IPS-18c (cell line): ENCODE measurements at regions not wholly inside any gene's neighbourhood (a gene's known extent, or its start where the extent isn't known, plus 50 kb on each side); places are given as distances from the start of the nearest gene placed in this dataset.
"Not testable (repeated sequence)": the region's sequence is repeated elsewhere in the genome, so short reads cannot be mapped to it uniquely, and the experiment has no call there.

ENCODE experiments used
- H3K4me3 ChIP-seq: 2 replicates; pipeline ENCODE4 v1.7.0; 2013; ENCODE audit warnings: low read depth, mild to moderate bottlenecking, low read length, moderate library complexity; ENCODE audit not compliant: insufficient read depth
- H3K9me3 ChIP-seq: one replicate; pipeline ENCODE4 v1.6.1; 2013; ENCODE audit warnings: mild to moderate bottlenecking, low read length, moderate library complexity; ENCODE audit not compliant: control insufficient read depth, insufficient read depth

- no peaks in the 10 kb centered on the region for H3K9me3 ChIP-seq
- no peak overlapping the region for H3K4me3 ChIP-seq
Measured at GRCh38 chr2:44075541-44075940, 79.8 kb upstream of the LRPPRC start.

DNA sequence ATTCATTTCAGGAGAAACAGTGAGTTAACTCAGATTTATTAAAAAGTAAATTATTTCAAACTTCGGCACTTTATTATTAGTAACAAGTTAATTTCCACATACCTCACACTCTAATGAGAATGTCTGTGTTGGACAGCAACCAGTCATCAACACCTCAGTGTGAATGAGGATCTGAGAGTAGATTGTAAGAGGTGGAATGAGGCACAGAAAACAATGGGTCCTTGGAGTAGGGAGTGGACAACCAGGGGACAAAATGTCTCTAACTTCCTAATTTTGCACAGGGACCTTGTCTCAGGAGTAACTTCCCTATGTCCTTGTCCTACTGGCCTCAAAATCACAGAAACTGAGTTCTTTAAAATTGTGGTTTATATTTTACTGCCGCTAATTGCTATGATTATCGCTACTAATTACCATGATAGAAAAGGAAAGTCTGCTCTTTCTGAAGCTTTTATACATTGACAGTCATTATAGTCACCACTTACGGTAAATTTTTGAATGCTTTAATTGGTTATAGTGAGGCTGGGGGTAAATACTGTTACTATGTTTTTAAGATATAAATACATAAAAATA is 82.2 kb upstream of the LRPPRC start:
- no peaks in the 10 kb centered on the region for H3K9me3 ChIP-seq
- no peak overlapping the region for H3K4me3 ChIP-seq

- no peaks in the 10 kb centered on the region for H3K9me3 ChIP-seq
Measured at GRCh38 chr2:44079686-44080085, 83.9 kb upstream of the LRPPRC start.

GRCh38 chr2:44083054-44083453 is 85.6 kb upstream of the PPM1B start:
- no peaks in the 10 kb centered on the region for H3K9me3 ChIP-seq
- H3K4me3 ChIP-seq, result no peak overlapping the region

More at GRCh38 chr2:44079686-44080085, 83.9 kb upstream of the LRPPRC start:
- no peak overlapping the region for H3K4me3 ChIP-seq

GRCh38 chr2:44084850-44085249 is 83.8 kb upstream of the PPM1B start:
- Histone ChIP-seq H3K4me3 (no peak overlapping the region), H3K9me3 (no peaks in the 10 kb centered on the region)

DNA sequence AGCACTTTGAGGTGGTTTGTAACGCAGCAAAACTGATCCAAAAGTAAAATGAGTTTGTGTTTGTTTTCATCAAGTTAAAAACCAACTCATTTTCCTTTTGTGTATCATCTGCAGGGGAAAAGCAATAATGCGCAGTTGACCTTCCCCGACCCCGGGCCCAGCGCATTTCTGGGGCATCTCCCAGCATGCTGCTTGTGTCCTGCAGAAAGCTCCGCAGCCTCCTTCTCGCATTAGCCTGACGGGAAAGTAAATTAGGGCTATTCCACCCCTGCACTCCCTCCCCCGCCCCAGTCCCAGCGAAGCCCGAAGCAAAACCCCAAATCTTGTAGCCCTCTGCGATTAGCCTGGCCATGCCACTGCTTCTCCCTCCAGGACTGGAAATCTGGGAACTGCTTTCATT is 82.0 kb upstream of the PPM1B start:
- no peaks in the 10 kb centered on the region for H3K9me3 ChIP-seq
- H3K4me3 ChIP-seq, result peak overlapping the region; percentile 15; the same call in 1 of the 2 replicates

- peak overlapping the region; percentile 15; the same call in 1 of the 2 replicates for H3K4me3 ChIP-seq
Measured at GRCh38 chr2:44087036-44087713, 81.5 kb upstream of the PPM1B start.

GRCh38 chr2:44087714-44088092 is 81.0 kb upstream of the PPM1B start:
- Histone ChIP-seq H3K9me3 (no peaks in the 10 kb centered on the region), H3K4me3 (no peak overlapping the region; the same call in 1 of the 2 replicates)

More at GRCh38 chr2:44087036-44087713, 81.5 kb upstream of the PPM1B start:
- no peaks in the 10 kb centered on the region for H3K9me3 ChIP-seq

DNA sequence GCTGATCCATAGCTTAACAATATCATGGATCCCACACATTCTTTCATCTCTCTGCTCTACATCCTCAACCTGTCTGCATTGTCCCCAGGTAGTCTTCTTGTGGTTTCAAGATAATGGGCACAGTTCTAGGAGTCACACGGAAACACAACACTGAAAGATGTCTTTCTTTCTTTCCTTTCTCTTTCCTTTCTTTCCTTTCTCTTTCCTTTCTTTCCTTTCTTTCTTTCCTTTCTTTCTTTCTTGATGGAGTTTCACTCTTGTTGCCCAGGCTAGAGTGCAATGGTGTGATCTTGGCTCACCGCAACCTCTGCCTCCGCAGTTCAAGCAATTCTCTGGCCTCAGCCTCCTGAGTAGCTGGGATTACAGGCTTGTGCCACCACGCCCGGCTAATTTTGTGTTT is 76.2 kb upstream of the PPM1B start:
- not testable (repeated sequence) for H3K9me3 ChIP-seq, H3K4me3 ChIP-seq

DNA sequence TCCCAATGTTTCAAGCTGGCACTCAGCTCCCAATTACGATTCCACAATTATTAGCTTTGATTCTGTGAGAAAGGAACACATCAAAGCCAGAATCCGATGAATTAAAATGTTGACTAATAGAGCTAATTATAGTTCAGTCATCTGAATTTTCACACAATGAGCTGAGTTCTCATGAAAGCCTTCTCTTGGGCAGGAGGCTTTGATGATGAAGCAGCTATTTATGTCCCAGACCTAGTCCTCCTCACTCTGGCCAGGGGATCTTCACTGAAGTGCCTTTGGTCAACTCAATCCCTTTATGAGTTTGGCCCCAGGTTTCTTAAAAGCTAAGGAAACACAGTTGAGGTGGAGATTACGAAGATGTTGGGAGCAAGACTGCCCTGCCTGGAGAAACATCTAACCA is 74.7 kb upstream of the PPM1B start:
- Histone ChIP-seq H3K4me3 (no peak overlapping the region), H3K9me3 (no peaks in the 10 kb centered on the region)

DNA sequence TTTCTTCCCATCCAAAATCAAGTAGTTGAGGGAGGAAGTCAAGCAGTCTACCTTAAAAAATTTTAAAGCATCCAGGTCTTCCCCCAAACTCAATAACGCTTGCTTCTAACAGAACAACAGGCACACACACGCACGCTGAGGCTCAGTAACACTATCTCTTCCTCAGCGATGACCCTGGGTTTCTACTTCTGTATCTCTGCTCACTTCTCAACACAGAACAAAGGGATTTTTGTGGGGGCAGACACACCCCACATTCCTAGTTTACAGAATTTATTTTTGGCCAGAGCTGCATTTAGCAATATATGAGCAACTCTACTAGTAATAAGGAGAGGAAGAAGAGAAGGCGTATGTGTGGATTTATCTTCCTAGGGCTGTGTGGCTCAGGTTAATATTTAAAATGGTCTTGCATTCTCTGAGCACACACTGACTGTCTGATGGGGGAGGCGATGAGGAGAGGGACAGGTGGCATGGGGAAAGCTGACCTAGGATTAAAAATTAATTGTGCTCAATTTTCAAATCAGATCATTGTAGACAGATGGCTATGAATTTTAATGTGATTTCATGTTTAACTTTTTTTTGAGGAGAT is 71.3 kb upstream of the PPM1B start:
- H3K4me3 ChIP-seq, result no peak overlapping the region
- H3K9me3 ChIP-seq, result no peaks in the 10 kb centered on the region

DNA sequence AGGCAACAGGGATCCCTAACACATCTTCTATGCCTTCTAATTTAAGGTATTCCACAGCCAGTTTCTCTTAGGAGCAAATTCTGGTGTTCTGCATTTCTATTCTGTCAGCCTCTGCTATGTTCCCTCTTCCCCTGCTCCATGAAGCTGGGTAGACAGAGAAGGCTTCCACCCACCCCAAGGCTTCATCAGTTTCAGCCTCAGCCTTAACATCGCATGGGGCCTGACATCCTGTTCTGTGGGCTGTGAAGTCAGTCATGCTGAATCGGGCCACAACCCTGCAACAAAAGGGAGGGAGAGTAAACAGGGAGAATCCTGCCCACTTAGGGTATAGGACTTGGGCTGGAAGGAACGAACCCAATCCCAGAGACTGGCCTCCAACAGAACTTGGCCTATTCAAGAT is 70.6 kb upstream of the PPM1B start:
- H3K4me3 ChIP-seq, result no peak overlapping the region
- no peaks in the 10 kb centered on the region for H3K9me3 ChIP-seq

GRCh38 chr2:44098891-44099290 is 69.8 kb upstream of the PPM1B start:
- no peak overlapping the region for H3K4me3 ChIP-seq
- H3K9me3 ChIP-seq, result no peaks in the 10 kb centered on the region

GRCh38 chr2:44100351-44100750 is 68.3 kb upstream of the PPM1B start:
- no peaks in the 10 kb centered on the region for H3K9me3 ChIP-seq

GRCh38 chr2:44101246-44101645 is 67.4 kb upstream of the PPM1B start:
- Histone ChIP-seq H3K4me3 (no peak overlapping the region), H3K9me3 (no peaks in the 10 kb centered on the region)

More at GRCh38 chr2:44100351-44100750, 68.3 kb upstream of the PPM1B start:
- no peak overlapping the region for H3K4me3 ChIP-seq

DNA sequence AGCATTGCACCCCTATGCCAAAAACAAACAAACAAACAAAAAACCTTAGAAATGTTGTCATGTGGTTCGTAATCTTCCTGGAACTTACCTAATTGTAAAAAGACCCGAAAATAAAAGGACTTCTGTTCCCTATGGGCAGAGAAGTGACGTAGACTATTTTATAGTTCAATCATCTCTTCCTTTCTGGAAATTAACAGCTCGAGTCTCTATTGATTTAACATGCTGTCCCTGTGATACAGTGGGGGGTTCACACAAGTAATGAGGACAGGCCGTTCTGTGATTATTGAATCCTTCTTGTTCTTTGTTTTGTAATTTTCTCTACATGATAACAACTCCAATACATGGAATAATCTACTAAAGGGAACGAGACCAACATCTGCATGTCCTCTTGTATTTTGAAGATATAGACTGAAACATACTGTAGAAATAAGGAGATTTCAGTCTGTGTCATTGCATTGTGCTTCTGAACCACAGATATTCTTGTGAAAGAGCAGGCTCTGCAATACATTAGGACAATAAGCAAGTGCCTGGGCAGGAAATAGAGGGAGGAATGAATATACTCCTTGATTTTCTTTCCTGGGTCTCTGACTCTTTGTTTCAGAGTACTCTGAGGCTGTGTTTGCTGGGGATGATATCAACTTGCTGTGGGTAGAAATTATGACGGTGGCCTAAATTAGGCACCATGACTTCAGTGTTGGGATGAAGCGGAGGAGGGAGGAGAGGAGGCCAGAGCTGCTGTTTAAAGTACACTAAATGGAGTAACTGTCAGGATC is 65.7 kb upstream of the PPM1B start:
- H3K4me3 ChIP-seq, result no peak overlapping the region
- no peaks in the 10 kb centered on the region for H3K9me3 ChIP-seq

DNA sequence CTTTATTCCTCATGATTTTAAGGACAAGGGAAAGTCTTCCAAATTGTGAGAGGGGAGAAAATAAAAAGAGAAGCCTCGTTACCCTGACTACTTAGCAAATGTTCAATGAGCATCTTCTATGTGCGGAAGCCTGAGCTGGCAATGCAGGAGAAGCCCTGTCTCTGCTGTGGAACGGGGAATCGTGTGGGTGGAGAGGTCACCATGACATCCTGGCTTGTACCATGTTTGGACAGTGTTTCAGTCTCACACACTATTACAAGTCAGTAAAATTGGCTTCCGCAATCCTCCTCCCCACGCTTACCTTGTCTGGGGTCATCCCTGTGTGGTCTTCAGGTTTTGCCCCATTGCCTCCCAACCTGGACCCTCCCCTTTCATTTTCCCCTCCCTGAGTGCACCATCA is 65.0 kb upstream of the PPM1B start:
- Histone ChIP-seq H3K9me3 (no peaks in the 10 kb centered on the region), H3K4me3 (no peak overlapping the region)

- Histone ChIP-seq H3K4me3 (no peak overlapping the region), H3K9me3 (no peaks in the 10 kb centered on the region)
Measured at GRCh38 chr2:44104855-44105271, 63.8 kb upstream of the PPM1B start.
